GM23248 (cell line): ENCODE measurements at regions not wholly inside any gene's neighbourhood (a gene's known extent, or its start where the extent isn't known, plus 50 kb on each side); places are given as distances from the start of the nearest gene placed in this dataset.

ENCODE experiments used
- EZH2 ChIP-seq: fragments of 200-600 bp; sonication (generic); IDR thresholded peaks from 2 replicates; pipeline ENCODE4 v1.6.1; 2018; ENCODE audit warnings: antibody characterized with exemption, mild to moderate bottlenecking; ENCODE audit not compliant: insufficient read depth, poor library complexity, severe bottlenecking
- EZH2phosphoT487 ChIP-seq: fragments of 200-600 bp; sonication (generic); IDR thresholded peaks from 2 replicates; pipeline ENCODE4 v1.6.1; 2018; ENCODE audit warnings: antibody characterized with exemption, moderate library complexity, mild to moderate bottlenecking, low read depth; ENCODE audit not compliant: insufficient read depth

DNA sequence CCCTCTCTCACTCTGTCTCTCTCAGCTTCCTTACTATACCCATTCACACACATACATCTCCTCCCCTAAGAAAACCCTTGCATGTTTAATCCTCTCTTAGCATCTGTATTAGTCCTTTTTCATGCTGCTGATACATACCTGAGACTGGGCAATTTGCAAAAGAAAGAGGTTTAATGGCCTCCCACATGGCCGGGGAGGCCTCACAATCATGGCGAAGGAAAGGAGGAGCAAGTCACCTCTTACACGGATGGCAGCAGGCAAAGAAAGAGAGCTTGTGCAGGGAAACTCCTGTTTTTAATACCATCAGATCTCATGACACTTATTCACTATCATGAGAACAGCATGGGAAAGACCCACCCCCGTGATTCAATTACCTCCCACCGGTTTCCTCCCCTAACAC, 398.5 kb upstream of the SASH1 start:
- TF ChIP-seq EZH2 = no peak
- TF ChIP-seq EZH2phosphoT487 = no peak
